GM12874 (cell line): ENCODE measurements at regions not wholly inside any gene's neighbourhood (a gene's known extent, or its start where the extent isn't known, plus 50 kb on each side); places are given as distances from the start of the nearest gene placed in this dataset.

Experiments
- TF ChIP-seq, protein P1 (sequence below): IDR thresholded peaks from 2 replicates; pipeline ENCODE4 v1.5.1; 2011; ENCODE audit warnings: low read depth, mild to moderate bottlenecking, control low read depth, low read length, moderate library complexity; ENCODE audit not compliant: insufficient read depth

DNA sequence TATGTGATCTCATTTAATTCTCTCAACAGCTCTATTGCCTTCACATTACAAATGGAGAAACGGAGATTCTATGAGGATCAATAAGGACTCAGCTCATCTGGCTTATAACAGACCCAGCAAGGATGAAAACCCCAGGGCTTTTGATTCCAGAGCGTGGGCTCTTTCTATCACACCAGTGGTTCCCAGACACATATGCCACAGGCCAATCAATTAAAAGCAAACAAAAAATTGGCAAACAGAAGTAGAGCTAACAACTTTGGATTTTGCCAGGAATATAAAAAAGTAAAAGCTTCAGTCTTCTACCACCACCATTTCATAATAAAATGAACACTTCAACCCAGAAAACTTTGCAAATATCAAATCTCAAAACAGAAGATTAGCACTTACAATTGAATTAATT lies 71.1 kb upstream of the FAT3 start:
- TF ChIP-seq, protein P1, sequence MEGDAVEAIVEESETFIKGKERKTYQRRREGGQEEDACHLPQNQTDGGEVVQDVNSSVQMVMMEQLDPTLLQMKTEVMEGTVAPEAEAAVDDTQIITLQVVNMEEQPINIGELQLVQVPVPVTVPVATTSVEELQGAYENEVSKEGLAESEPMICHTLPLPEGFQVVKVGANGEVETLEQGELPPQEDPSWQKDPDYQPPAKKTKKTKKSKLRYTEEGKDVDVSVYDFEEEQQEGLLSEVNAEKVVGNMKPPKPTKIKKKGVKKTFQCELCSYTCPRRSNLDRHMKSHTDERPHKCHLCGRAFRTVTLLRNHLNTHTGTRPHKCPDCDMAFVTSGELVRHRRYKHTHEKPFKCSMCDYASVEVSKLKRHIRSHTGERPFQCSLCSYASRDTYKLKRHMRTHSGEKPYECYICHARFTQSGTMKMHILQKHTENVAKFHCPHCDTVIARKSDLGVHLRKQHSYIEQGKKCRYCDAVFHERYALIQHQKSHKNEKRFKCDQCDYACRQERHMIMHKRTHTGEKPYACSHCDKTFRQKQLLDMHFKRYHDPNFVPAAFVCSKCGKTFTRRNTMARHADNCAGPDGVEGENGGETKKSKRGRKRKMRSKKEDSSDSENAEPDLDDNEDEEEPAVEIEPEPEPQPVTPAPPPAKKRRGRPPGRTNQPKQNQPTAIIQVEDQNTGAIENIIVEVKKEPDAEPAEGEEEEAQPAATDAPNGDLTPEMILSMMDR: no peak

DNA sequence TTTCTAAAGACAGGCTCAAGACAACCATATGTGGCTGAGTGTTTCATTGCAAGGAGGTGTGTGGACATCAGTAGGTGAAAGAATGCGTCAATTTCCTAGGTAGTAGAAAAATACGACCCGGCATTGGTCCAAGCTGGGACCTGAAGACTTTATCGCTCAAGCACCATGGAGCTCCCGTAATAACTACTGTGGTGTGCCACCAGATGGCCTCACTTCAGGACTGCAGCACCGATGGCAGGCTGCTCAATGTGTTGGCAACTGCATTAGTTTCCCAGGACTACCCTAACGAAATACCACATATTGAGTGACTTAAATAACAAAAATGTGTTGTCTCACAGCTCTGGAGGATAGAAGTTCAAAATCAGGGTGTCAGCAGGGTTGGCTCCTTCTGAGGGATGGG lies 72.4 kb upstream of the FAT3 start:
- TF ChIP-seq, protein P1: no peak

DNA sequence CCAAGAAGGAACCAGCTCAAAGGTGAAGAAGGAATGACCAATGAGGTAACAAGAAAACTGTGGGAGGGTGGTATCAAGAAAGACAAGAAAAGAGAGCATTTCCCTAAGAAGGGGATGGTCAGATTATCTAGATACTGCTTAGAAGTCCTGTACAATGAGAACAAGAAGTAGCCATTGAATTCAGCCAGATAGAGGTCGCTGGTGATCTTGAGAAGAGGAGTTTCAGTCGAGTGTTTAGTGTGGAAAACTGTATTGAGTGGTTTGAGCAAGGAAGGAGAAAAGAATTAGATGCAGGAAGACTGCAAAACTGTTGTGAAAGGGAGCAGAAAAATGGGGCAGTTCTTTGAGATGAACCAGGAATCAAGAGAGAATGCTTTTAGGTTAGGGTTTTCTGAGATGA lies 74.6 kb upstream of the FAT3 start:
- TF ChIP-seq, protein P1: no peak

DNA sequence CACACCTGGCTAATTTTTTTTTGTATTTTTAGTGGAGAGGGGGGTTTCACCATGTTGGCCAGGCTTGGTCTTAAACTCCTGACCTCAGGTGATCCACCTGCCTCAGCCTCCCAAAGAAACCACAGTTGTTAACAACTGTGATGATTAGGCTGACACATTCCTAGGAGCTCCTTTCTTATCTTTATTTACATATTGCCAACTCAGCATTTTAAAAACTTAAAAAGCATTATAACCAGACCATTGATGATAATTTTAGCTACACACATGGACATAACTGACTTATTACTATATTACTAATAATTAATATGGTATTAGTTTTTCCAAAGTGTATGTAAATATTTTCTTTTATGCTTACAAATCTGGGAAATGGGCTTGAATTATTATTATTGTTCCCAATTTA lies 82.9 kb upstream of the FAT3 start:
- TF ChIP-seq, protein P1: no peak

DNA sequence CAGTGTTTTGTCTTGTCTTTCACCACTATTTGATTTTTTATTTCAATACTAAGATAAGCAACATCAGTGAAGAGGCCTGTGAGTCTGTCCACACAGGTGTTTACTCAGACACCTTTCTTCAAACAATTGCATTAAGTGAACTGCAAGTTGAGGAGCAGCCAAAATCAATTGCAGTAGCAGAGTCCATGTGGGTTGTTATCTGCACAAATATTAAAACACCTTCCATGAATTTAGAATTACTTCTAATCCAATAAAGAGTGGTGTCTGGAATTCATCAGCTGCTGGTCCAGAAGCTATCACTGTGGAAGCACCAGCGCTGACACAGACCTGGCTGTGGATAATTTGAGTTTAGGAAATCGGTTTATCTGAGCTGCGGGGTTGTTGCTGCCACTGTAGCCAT lies 83.5 kb upstream of the FAT3 start:
- TF ChIP-seq, protein P1: no peak

DNA sequence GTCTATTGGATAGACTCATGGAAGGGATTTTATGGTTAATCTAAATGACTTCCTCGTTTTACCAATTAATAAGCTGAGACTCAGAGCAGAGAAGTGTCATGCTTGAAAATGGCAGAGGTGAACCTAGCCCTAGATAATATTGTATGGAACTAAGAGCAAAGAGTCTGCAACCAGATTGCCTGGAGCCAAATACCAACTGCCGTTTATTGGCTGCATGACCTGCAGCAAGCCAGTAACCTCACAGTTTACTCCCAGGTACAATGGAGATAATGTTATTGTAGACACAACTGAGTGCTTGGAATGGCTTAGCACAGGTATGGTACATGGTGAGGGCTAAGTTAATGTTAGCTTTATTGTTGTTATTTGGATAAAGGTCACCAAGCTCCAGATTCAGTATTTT lies 84.6 kb upstream of the FAT3 start:
- TF ChIP-seq, protein P1: no peak

DNA sequence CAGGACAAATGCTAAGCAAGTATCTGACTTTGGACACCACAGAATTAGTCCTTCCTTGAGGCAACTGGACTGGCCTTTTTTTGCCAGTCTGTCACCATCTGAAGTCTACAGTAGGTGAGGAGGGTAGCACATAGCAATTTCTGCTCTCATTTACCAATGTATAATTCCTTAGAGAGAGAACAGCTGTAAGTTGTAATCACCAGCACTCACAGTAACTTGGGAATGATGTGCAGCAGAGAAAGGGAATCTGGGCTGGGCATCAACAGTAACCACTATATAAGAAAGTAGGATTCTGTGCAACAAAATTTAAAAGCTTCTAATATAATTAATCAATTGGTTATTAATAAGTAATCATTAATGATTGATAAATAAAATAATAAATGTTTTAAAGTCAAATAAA lies 86.3 kb upstream of the FAT3 start:
- TF ChIP-seq, protein P1: no peak

DNA sequence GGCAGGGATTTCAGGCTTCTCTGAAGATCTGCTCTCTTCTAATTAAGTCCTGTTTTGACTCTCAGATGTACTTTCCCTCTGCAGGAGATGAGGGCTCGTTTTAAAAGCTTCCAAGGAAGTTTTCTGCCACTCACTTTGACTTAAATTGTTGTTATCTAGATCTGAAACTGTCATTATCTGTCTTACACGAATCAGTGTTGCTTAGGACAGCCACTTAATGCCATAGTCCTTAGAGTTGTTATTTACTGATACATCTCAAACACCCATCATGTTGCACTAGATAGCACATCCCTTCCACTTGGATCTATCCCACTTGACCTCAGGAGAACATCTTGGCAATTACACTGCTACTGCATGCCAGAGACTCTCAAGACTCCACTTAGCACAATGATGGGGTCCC lies 86.9 kb upstream of the FAT3 start:
- TF ChIP-seq, protein P1: no peak
